Suprapubic skin (tissue), 4 donors: ENCODE measurements at regions not wholly inside any gene's neighbourhood (a gene's known extent, or its start where the extent isn't known, plus 50 kb on each side); places are given as distances from the start of the nearest gene placed in this dataset.

Experiments
- CTCF ChIP-seq, 2 donors: fragments of 200-600 bp in 1 of 2; fragments of 450-650 bp in 1 of 2; sonication (generic) in 1 of 2; IDR thresholded peaks; one replicate each; pipeline ENCODE4 v1.5.1; 2016 to 2019; ENCODE audit warnings: antibody characterized with exemption in 2 of 2, mild to moderate bottlenecking in 1 of 2, moderate library complexity in 1 of 2
- EP300 ChIP-seq: sonication (generic); formaldehyde crosslinking; IDR thresholded peaks from one replicate; pipeline ENCODE4 v1.6.1; 2017; ENCODE audit warnings: antibody characterized with exemption
- POLR2A ChIP-seq, 2 donors: fragments of 450-650 bp; IDR thresholded peaks; one replicate each; pipeline ENCODE4 v1.6.1; 2017; ENCODE audit warnings: antibody characterized with exemption in 2 of 2, mild to moderate bottlenecking in 2 of 2, moderate library complexity in 2 of 2
- POLR2AphosphoS5 ChIP-seq, 3 donors: sonication (generic); formaldehyde crosslinking; IDR thresholded peaks; one replicate each; pipeline ENCODE4 v1.6.1; 2017; ENCODE audit warnings: antibody characterized with exemption in 3 of 3

DNA sequence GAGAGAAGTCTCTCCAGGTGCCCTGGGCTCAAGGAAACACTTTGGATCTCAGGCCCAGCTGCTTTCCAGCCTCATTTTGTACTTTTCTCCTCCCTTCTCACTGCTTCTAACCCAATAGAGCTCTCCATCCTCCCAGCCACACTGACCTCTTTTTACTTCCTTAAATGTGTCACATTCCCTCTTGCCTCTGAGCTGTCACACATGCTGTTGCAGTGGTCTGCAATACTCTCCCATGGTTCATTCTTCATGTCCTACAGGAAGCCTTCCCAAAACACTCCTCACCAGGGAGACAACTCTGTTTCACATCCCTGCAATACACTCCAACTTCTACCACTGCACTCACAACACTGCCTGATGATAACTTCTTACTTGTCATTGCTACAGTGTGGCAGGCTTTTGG, 242.1 kb upstream of the DYNLRB2 start:
- no peak for TF ChIP-seq CTCF (IDR thresholded peaks at IDR 0.05)
- no peak for TF ChIP-seq POLR2A (IDR thresholded peaks at IDR 0.05)
- no peak for TF ChIP-seq POLR2AphosphoS5 (IDR thresholded peaks at IDR 0.05)
- no peak for TF ChIP-seq EP300
